ENCODE measurements at regions not wholly inside any gene's neighbourhood (a gene's known extent, or its start where the extent isn't known, plus 50 kb on each side); places are given as distances from the start of the nearest gene placed in this dataset.
"Not testable (repeated sequence)": the region's sequence is repeated elsewhere in the genome, so short reads cannot be mapped to it uniquely, and the experiment has no call there.

DNA sequence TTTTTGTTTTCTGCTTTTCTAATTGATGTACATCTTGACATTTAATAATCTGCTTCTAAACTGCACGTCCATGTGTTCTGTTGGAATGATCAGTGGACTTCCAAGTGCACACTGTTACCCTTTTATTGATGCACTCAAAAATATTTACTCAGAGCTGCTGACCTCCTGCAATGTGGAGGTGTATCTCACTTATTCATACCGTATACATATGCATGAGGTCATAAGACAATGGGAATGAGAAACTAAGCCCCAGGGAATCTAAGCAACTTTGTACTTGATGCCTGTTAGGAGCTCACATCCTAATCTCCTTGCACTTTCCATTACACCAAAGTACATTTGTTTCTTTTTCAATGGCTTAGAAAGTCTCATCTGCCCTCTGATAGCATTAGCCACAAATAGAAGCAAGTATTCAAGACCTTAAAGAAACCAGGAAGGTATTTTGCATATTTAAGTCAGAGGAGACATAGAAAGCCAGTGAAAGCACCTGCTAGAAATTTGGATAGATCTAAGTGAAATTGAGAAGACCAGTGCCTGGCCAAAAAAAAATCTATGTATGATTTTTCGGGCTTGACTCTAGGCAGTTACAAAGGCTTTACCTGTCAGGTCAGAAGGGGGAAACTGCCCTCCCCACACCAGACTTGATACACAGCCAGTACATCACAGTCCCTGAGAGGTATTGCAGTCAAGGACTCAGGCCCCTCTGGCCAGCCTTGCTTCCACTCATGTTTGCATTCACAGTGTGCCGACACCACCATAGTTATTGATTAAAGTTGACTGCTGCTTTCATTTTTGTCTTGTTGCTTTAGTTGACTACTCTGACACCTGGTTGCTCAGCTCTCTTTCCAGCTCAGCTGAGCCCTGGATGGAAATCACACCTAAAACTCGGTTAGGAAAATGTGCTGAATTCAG is 391.7 kb upstream of the CYRIA start:
- DNase-seq: no peak

DNA sequence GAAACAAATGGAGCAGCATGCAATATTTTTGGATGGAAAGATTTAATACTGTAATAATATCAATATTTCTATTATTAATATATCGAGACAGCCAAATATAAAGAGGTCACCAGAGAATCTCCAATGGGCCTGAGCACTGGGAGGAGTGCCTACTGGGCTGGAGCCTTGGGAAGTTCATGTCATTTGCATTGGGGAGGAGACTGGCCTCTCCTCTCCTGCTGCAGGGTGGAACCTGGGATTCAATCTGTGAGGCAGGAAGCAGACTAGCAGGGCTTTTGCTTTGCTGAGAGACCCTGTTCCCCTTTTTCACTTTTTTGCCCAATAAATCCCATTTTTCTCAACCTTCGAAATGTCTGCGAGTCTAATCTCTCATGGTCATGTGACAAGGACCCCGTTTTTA is 390.6 kb upstream of the CYRIA start:
- DNase-seq: no peak

DNA sequence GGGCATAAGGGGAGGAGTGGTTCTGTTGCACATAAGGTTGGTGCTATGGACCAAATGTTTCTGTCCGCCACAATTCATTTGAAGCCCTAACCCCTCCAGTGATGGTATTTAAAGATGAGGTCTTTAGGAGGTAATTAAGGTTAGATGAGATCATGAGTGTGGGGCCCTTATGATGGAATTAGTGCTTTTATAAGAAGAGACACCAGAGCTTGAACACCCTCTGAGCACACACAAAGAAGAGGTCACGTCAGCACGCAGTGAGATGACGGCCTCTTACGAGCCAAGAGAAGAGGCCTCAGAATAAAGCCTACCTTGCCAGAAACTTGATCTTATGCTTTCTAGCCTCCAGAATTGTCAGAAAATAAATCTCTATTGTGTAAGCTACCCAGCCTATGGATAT is 386.4 kb upstream of the CYRIA start:
- no peak for DNase-seq

DNA sequence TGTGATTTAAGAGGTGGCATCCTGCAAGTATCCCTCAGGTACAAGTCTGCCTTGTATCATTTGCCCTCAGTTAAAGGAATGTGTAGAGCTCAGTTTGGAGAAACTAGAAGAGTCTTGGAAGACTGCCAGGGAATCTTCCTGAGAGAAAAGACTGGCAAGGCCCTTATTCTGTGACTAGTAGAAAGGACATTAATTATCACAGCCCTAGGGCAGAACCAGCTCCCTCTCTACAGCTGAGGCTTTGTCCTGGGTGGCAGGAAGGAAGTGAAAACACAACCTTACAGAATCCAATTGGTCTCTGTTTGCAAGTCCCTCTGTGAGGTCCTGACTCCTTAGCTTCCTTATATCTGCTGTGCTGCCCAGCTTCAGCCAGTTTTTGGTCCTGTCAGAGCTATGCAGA is 385.9 kb upstream of the CYRIA start:
- no peak for DNase-seq

DNA sequence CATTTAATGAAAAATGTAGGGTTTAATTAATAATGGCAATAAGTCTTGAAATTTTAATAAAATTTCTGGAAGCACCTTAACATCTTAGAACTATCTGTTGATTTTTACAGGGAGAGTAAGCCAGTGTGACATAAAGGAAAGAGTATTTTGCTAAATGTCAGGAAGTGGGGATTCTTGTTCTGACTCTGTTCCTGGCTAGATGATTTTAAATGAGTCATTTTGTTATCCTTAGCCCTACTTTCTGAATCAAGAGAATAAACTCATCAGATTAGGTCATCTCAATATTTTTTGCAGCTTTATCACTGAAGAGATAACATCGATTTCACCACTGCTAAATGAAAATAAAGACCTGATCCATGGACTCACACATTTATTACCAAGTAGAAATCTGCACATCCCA is 377.5 kb upstream of the CYRIA start:
- DNase-seq: no peak

DNA sequence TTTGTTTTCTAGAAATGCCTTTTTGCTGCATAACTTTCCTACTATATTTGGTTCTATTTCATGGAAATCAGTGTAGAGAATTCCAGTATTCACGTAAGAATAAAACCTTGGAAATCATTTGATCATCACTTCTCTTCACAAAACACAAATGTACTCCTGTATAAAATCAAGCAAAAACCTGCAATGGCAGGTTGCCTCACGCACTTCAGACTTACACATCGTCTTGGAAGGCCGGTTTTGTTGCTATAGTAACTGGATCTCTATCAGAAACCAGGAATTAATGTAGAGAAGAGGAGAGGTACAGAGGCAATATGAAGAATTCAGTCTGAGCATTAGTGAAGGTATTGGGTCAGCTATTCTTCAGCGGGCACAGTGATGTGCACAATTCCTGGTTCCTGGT is 370.7 kb upstream of the CYRIA start:
- no peak for DNase-seq

DNA sequence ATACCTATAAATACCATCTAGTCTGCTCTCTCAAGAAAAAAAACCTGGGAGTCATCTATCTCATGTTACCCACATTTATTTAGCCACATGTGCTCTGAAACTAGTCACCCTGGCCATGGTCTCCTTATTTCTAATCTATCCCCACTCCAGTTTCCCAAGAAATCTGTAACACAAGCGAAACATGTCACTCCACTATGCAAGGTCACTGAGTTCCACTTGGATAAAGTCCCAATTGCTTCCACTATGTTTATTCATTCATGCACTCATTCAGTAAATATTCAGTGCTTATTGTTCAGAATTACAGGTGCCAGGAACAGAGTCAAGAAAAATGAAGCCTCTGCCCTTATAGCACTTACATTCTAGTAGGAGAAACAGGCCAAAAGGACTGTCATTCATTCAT is 369.4 kb upstream of the CYRIA start:
- DNase-seq: no peak

DNA sequence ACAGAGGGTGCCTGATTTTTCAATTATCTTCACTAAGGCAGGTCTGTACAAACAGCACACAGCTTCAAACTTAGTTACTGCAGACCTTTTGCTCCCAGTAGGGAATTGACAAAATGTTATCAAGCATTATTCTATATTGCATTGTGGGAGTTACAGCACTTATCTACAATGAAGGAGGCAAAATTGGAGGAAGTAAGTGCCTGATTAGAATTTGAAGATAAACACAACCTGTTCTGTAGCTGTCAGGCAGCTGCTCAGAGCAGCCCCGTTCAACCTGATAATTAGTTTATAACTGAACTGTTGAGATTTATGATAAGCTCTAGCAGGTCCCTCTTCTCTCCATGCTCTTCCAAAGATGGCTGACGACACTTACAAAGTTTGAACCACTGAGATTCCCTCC is 364.4 kb upstream of the CYRIA start:
- no peak for DNase-seq

DNA sequence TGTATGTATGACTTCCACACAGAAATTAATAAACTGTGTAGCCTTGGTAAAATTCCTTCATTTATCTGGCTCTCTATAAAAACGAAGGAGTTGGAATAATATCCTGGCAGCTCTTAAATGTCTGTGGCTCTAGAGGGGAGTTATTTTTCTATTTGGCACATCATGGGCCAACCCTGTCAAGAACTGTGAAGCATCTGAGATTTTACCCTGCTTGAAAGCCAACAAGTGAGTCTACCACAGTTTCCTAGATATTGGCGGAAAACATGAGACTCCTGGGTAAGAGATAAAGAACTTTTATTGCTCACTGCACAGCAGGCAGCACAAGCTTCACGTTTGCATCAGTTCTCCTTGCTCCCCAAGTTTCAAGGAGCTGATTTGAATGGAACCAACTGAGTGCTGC is 346.7 kb upstream of the CYRIA start:
- DNase-seq: no peak

DNA sequence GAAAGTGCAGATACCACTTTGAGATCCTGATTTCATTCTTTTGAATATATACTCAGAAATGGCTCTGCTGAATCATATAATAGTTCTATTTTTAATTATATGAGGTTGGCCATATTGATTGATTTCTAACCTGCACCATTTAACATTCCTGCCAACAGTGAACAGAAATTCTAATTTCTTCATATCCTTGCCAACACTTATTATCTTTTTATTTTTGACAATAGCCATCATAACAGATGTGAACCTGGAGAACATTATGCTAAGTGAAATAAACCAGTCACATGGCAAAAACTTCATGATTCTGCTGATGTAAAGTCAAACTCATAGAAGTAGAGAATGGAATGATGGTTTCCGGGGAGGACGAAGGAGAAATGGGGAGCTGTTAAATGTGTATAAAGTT is 344.5 kb upstream of the CYRIA start:
- no peak for DNase-seq

DNA sequence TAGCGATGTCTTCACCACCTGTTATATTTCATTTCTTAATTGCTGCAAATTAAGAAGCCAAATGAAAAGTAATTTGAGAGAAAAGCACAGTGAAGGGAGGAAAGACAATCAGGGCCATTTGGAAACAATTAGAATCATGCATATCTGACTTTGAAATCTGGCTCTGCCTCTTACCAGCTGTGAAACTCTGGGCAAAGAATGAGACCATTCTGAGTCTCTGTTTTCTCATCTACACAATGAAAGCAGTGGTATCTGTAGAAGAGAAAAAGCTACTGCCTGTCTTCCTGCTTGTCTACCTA is 334.5 kb upstream of the CYRIA start:
- DNase-seq: no peak

DNA sequence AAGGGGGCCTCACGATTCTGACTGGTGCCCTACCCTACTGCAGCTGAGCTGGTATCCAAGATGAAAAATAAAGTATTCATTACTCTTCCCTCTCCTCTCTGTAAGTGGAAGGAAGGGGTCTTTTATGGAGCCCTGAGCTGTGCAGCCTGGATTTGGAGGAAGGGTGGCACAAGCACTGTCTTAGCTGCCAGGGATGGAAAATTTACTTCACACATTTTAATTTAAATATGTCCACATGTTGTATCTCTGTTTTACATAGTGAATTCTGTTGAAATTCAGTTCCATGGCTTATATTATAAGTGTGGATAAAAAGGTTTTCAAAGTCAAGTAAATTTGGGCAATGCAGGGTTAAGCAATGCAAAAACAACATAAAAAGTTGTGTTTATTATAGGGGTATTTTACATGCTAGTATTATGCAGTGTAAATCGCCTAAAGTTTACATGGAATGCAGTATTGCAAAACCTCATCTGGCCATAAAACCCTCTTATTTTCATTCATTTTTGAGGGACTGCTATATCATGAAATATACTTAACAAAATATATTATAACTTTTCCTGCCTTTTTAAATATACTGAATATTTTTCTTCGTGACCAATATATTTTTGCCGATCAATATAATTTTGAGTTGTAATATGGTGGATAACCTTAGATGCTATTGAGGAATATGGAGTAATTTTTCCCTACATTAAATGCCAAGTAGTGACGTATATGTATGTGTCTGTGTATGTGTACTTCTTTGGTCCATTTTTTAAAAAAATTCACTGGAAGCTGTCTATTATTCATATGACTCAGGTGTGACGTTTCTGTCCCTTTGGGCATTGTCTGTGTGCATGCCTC is 333.9 kb upstream of the CYRIA start:
- DNase-seq: no peak

DNA sequence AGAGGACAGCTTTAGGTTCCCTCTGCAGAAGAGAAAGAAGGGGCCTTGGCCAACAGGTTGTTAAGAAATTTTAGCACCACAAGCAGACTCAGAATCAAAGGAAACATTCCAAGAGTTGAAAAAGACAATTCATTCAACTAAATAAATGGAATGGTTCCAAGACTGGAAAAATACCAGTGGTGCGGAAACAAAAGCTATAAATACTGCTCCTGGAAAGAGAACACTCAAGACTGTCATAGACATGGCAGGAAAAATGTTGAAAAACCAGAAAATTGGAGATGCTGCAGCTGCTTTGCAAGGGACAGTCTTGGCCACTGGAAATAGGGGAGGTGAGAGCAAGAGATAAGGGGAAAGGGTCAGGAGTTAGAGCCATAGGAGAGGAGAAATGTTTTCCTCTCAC is 312.7 kb upstream of the CYRIA start:
- no peak for DNase-seq

DNA sequence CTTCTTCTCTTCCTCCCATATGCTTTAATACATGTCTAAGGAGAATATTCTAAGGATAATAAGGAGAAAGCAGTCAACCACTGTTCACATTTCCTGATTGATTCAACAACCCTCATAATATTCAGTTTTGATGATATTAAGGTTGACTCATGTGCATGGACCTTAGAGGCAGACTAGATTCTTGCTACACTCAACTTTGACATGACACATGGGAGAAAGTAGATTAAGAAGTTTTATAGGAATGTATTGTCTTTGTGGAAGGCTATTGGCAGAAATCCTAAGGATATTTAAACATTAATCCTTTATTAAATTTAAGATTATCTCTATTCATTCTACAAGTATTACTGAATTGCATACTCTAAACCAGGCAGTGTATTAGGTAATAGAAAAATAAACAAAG is 309.1 kb upstream of the CYRIA start:
- no peak for DNase-seq

DNA sequence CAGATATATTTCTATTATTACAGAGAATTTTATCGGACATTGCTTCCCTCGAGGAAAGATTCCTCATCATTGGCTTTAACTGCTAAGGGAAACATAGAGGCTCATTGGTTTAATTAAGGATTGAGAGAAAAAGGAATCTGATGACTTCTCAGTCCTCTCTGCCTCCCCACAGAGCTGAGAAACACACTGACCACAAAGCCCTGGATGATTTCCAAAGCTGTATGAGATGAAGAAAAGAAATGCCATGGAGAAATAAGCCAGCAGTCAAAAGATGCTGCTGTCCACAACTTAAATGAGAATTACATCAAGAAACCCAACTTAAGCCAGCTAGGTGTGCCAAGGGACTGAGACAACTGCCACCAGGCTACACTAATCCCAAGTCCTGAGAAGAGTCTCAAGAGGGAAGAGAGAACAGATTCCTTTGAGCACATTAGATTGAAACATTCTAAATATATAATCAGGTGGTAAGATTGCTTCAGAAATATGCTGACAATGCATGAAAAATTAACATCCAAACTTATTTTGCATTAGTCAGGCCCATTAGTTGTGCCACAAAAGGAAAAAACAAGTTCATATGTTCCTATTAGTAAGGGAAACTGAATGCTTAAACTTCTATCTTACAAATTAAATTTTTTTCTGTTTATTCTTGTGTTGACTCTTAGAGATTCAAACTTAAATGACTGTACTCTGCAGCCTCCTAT is 308.1 kb upstream of the CYRIA start:
- DNase-seq: no peak

DNA sequence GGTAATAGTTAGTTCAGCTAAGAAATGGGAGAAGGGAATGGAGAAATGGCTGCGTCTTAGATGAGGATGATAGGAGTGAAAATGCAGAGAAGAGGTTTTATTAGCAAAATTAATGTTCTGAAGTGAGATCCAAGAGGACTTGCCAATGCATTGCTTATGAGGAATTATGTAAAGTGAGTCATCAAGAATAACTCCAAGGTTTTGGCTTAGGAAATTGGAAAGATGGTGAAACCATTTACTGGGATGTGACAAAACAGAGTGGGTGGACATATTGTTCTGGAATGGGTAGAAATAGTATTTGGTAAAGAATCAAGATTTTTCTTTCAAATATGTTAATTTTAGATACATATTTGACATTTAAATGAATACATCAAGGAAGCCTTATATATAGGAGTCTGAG is 306.6 kb upstream of the CYRIA start:
- DNase-seq: no peak

DNA sequence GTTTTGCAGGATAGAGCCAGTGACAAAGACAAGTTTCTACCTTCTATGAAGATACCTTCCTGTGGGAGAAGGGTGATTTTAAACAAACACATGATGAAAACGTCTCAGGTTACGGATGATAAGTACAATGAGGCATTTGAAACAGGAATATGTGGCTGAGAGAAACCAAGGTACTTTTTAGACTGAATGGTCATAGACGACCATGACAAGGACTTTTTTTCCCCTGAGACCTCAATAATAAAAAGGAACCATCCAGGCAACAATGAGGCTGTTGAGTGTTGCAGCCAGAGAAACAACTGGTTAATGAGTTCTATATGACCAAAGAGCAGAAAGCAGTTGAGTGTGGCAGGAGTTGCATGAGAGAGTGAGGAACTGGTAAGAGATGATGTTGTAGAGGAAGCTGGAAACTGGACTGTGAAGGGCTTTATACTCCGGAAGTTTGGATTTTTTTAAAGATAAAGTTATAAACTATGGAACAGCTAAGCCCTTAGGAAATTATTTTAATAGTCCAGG is 306.1 kb upstream of the CYRIA start:
- no peak for DNase-seq

DNA sequence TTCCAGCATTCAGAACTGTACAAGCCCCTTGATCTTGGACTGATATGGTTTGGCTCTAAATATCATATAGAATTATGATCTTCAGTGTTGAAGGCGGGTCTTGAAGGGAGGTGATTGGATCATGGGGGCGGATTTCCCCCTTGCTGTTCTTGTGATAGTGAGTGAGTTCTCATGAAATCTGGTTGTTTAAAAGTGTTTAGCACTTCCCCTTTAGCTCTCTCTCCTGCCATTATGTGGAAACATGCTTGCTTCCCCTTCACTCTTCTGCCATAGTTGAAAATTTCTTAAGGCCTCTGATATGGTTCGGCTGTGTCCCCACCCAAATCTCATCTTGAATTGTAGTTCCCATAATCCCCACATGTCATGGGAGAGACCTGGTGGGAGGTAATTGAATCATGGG is 305.3 kb upstream of the CYRIA start:
- not testable (repeated sequence) for DNase-seq

DNA sequence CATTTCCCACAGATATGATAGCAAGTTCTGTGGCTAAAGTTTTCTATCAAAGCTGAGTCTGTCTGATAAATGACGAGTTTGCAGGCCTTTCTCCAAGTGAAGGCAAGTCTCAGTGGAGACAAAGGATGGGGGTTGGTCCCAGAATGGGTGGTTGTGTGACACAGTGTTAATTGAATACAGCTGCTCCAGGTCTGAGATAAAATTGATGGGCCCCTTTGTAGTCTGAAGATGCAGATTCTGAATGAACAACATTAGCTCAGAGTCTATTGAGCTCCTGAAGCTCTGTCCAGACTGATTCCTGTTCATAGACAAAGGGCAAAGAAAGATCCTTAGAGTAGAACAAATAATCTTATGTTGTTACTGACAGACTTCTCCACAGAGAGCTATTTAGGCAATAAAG is 296.9 kb upstream of the CYRIA start:
- DNase-seq: no peak

DNA sequence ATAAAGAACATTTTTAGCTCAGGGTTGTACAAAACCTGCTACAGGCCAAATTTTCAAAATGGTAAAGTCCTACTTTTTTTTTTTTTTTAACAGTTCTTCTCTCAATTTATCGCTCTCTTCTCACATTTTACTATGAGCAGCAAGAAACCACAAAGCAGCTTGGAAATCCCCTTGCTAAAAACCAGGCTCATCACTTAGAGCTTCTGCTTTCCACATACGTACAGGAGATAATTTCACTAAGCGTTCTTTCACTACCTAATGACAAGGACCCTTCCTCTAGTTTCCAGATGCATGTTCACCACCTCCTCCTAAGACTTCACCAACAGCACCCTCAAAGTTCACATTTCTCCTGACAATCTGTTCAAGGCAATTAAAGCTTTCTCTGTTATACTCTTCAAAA is 294.9 kb upstream of the CYRIA start:
- no peak for DNase-seq

DNA sequence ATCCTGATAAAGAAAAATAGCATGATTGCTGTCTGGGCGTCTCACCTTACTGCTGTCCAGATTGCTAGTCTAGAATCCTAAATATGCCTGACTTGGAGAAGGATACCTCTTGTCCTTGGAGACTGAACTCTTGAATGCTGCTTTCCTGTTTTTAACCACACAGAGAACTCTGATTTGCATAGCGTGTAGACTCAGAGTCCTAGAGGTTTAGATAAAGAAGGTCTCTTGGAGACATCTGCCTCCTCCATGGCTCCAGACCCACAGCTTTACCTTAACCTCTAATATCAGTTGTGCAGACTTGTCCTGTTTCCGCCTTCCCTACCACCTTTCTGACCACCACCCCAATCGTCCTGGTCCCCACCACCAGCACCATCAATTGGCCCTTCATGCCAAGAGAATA is 292.6 kb upstream of the CYRIA start:
- DNase-seq: no peak

DNA sequence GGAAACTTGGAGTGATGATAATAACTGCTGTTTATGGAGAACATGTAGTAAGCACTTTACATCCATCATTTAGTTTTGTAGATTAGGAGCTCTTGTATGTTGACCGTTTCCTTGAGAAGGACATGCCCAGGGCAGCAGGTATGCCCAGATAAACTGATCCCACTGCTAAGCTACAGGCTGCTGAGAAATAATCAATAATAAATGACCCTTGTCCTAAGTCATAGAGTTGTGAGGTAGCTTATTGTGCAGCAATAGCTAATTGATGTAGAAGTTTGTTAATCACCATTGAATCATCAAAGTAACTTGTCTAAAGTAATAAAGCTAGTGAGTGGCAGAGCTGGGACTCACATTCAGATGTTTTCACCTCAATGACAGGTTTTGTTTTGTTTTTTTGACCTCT is 287.2 kb upstream of the CYRIA start:
- no peak for DNase-seq

DNA sequence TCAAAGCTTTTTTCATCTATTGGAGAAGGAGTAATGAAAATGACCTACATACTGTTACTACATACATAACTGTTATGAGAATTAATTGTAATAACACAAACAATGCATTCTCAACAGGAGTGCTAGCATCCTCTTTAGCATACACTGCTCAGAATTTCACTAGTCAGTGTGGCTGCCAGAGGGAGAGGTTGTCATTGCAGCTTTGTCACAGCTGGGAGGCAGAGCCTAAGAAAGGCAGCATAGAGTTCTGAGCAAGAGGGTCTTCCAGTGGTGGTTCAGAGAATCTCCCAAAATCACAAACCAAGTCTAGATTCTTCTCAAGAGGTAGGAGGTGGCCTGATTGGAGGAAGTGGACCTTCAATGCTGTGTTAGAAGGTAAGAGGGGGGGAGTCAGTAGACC is 286.7 kb upstream of the CYRIA start:
- no peak for DNase-seq

DNA sequence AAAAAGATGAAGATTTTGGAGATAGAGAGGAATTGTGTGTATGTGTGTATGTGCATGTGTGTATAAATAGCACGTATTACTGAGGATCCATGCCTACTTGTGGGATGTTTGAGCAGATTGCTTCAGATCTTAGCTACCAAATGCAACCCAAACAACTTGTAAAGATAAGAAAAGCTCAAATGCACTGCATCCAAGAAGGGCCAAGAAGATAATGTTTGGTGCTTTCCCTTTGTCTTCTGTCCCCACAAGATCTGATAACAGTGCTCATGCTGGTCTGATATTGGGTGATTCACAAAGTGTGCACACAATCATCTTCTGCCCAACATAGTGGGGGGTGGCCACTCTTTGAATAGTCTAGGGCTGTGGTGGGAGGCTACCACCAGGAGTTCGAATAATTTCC is 284.8 kb upstream of the CYRIA start:
- DNase-seq: no peak

Data from CD4-positive, alpha-beta T cell treated with Interleukin-17A for 1 hour (primary cell).